COLO668 (cell line): ENCODE measurements at regions not wholly inside any gene's neighbourhood (a gene's known extent, or its start where the extent isn't known, plus 50 kb on each side); places are given as distances from the start of the nearest gene placed in this dataset.
"Not testable (repeated sequence)": the region's sequence is repeated elsewhere in the genome, so short reads cannot be mapped to it uniquely, and the experiment has no call there.

Source experiments
- DNase-seq: peaks from one replicate; lab custom pipeline; 2025; ENCODE audit not compliant: unreplicated experiment; lab: John Stamatoyannopoulos, UW

- no peak for DNase-seq
Observed at GRCh38 chr1:73772941-73773340, 425.0 kb downstream of the LRRIQ3 start.

GRCh38 chr1:73771396-73771795, 426.6 kb downstream of the LRRIQ3 start:
- DNase-seq = no peak

GRCh38 chr1:73770109-73770905, 427.7 kb downstream of the LRRIQ3 start:
- no peak for DNase-seq

GRCh38 chr1:73766786-73767348, 431.1 kb downstream of the LRRIQ3 start:
- DNase-seq = no peak

GRCh38 chr1:73765551-73766233, 432.3 kb downstream of the LRRIQ3 start:
- no peak for DNase-seq

- DNase-seq = no peak
Observed at GRCh38 chr1:73761559-73761958, 436.4 kb downstream of the LRRIQ3 start.

- DNase-seq = no peak
Observed at GRCh38 chr1:73759011-73759410, 439.0 kb downstream of the LRRIQ3 start.

GRCh38 chr1:73756817-73757216, 441.2 kb downstream of the LRRIQ3 start:
- no peak for DNase-seq

- no peak for DNase-seq
Observed at GRCh38 chr1:73755649-73756048, 442.3 kb downstream of the LRRIQ3 start.

- no peak for DNase-seq
Observed at GRCh38 chr1:73749996-73750395, 448.0 kb downstream of the LRRIQ3 start.

GRCh38 chr1:73744985-73745384, 453.0 kb downstream of the LRRIQ3 start:
- no peak for DNase-seq

- DNase-seq = no peak
Observed at GRCh38 chr1:73736125-73736524, 461.9 kb downstream of the LRRIQ3 start.

GRCh38 chr1:73727036-73727435, 470.9 kb downstream of the LRRIQ3 start:
- DNase-seq = no peak

- DNase-seq = no peak
Observed at GRCh38 chr1:73722055-73722454, 475.9 kb downstream of the LRRIQ3 start.

- DNase-seq = no peak
Observed at GRCh38 chr1:73717976-73718375, 480.0 kb downstream of the LRRIQ3 start.

- no peak for DNase-seq
Observed at GRCh38 chr1:73711089-73711488, 486.9 kb downstream of the LRRIQ3 start.

GRCh38 chr1:73701826-73702225, 496.1 kb downstream of the LRRIQ3 start:
- no peak for DNase-seq

- no peak for DNase-seq
Observed at GRCh38 chr1:73676186-73676585, 521.8 kb downstream of the LRRIQ3 start.

- DNase-seq = no peak
Observed at GRCh38 chr1:73674945-73675561, 522.9 kb downstream of the LRRIQ3 start.

- DNase-seq = no peak
Observed at GRCh38 chr1:73673971-73674370, 524.0 kb downstream of the LRRIQ3 start.

GRCh38 chr1:73671530-73671929, 526.4 kb downstream of the LRRIQ3 start:
- no peak for DNase-seq

GRCh38 chr1:73667959-73668358, 530.0 kb downstream of the LRRIQ3 start:
- not testable (repeated sequence) for DNase-seq
